HG03378 (cell line): ENCODE measurements at regions not wholly inside any gene's neighbourhood (a gene's known extent, or its start where the extent isn't known, plus 50 kb on each side); places are given as distances from the start of the nearest gene placed in this dataset.
A peak's percentile ranks its signal among the peaks of the same experiment; 100 is the strongest.
"Not testable (repeated sequence)": the region's sequence is repeated elsewhere in the genome, so short reads cannot be mapped to it uniquely, and the experiment has no call there.

Experiments
- ATAC-seq: cut with Tn5 transposase; IDR thresholded peaks from one replicate; pipeline ENCODE4 v1.9.1; 2021; ENCODE audit warnings: mild to moderate bottlenecking, moderate library complexity; ENCODE audit not compliant: unreplicated experiment

GRCh38 chr7:92976931-92977330, 140.6 kb upstream of the CDK6 start:
- ATAC-seq: no peak

GRCh38 chr7:92973974-92974373, 137.6 kb upstream of the CDK6 start:
- no peak for ATAC-seq

- ATAC-seq: no peak
Observed at GRCh38 chr7:92973293-92973731, 136.9 kb upstream of the CDK6 start.

GRCh38 chr7:92972441-92972840, 136.1 kb upstream of the CDK6 start:
- no peak for ATAC-seq

GRCh38 chr7:92969061-92969460, 132.7 kb upstream of the CDK6 start:
- no peak for ATAC-seq

- peak; percentile 81 for ATAC-seq
Observed at GRCh38 chr7:92968502-92968901, 132.1 kb upstream of the CDK6 start.

- no peak for ATAC-seq
Observed at GRCh38 chr7:92967238-92967637, 130.9 kb upstream of the CDK6 start.

- ATAC-seq: no peak
Observed at GRCh38 chr7:92964141-92964540, 127.8 kb upstream of the CDK6 start.

GRCh38 chr7:92963566-92963965, 127.2 kb upstream of the CDK6 start:
- no peak for ATAC-seq

- ATAC-seq: no peak
Observed at GRCh38 chr7:92961961-92962360, 125.6 kb upstream of the CDK6 start.

GRCh38 chr7:92956575-92956974, 120.2 kb upstream of the CDK6 start:
- no peak for ATAC-seq

GRCh38 chr7:92955081-92955480, 118.7 kb upstream of the CDK6 start:
- ATAC-seq: no peak

- no peak for ATAC-seq
Observed at GRCh38 chr7:92953657-92954056, 117.3 kb upstream of the CDK6 start.

- ATAC-seq: no peak
Observed at GRCh38 chr7:92949748-92950147, 113.4 kb upstream of the CDK6 start.

GRCh38 chr7:92945840-92946239, 109.5 kb upstream of the CDK6 start:
- no peak for ATAC-seq

GRCh38 chr7:92944633-92945032, 108.3 kb upstream of the CDK6 start:
- no peak for ATAC-seq

- ATAC-seq: not testable (repeated sequence)
Observed at GRCh38 chr7:92942706-92943105, 106.3 kb upstream of the CDK6 start.

- no peak for ATAC-seq
Observed at GRCh38 chr7:92939666-92940360, 103.4 kb upstream of the CDK6 start.

- no peak for ATAC-seq
Observed at GRCh38 chr7:92934096-92934495, 97.7 kb upstream of the CDK6 start.

GRCh38 chr7:92932450-92932849, 96.1 kb upstream of the CDK6 start:
- ATAC-seq: no peak

GRCh38 chr7:92930404-92930803, 94.0 kb upstream of the CDK6 start:
- no peak for ATAC-seq

GRCh38 chr7:92926697-92927044, 90.3 kb upstream of the CDK6 start:
- ATAC-seq: no peak
